ENCODE measurements at regions not wholly inside any gene's neighbourhood (a gene's known extent, or its start where the extent isn't known, plus 50 kb on each side); places are given as distances from the start of the nearest gene placed in this dataset.

GRCh38 chr7:109735881-109736280, 1166.2 kb downstream of the DNAJB9 start:
- no peak for DNase-seq (ENCODE audit: low read depth, low spot score)

GRCh38 chr7:109745677-109746410, 1176.2 kb downstream of the DNAJB9 start:
- no peak for DNase-seq (ENCODE audit: low read depth, low spot score)

- DNase-seq (ENCODE audit: low read depth, low spot score): no peak
These were observed 1181.6 kb downstream of the DNAJB9 start for GRCh38 chr7:109751241-109751640.

- no peak for DNase-seq (ENCODE audit: low read depth, low spot score)
These were observed 1182.4 kb downstream of the DNAJB9 start for GRCh38 chr7:109752068-109752467.

GRCh38 chr7:109757713-109758112, 1188.0 kb downstream of the DNAJB9 start:
- no peak for DNase-seq (ENCODE audit: low read depth, low spot score)

- DNase-seq (ENCODE audit: low read depth, low spot score): no peak
These were observed 1193.9 kb downstream of the DNAJB9 start for GRCh38 chr7:109763611-109764010.

GRCh38 chr7:109772161-109772560, 1202.5 kb downstream of the DNAJB9 start:
- DNase-seq (ENCODE audit: low read depth, low spot score): no peak

GRCh38 chr7:109782806-109783205, 1213.1 kb downstream of the DNAJB9 start:
- DNase-seq (ENCODE audit: low read depth, low spot score): no peak

GRCh38 chr7:109806548-109806947, 1236.9 kb downstream of the DNAJB9 start:
- no peak for DNase-seq (ENCODE audit: low read depth, low spot score)

- no peak for DNase-seq (ENCODE audit: low read depth, low spot score)
These were observed 1251.5 kb downstream of the DNAJB9 start for GRCh38 chr7:109821156-109821555.

- DNase-seq (ENCODE audit: low read depth, low spot score): no peak
These were observed 1256.1 kb upstream of the LRRN3 start for GRCh38 chr7:109834851-109835250.

- no peak for DNase-seq (ENCODE audit: low read depth, low spot score)
These were observed 1255.3 kb upstream of the LRRN3 start for GRCh38 chr7:109835577-109835976.

- DNase-seq (ENCODE audit: low read depth, low spot score): no peak
These were observed 1254.9 kb upstream of the LRRN3 start for GRCh38 chr7:109836016-109836415.

- DNase-seq (ENCODE audit: low read depth, low spot score): no peak
These were observed 1248.5 kb upstream of the LRRN3 start for GRCh38 chr7:109842386-109842785.

GRCh38 chr7:109844362-109844761, 1246.6 kb upstream of the LRRN3 start:
- no peak for DNase-seq (ENCODE audit: low read depth, low spot score)

GRCh38 chr7:109864230-109864629, 1226.7 kb upstream of the LRRN3 start:
- no peak for DNase-seq (ENCODE audit: low read depth, low spot score)

GRCh38 chr7:109868215-109868860, 1222.6 kb upstream of the LRRN3 start:
- DNase-seq (ENCODE audit: low read depth, low spot score): no peak

GRCh38 chr7:109873296-109873695, 1217.6 kb upstream of the LRRN3 start:
- DNase-seq (ENCODE audit: low read depth, low spot score): no peak

- no peak for DNase-seq (ENCODE audit: low read depth, low spot score)
These were observed 1211.6 kb upstream of the LRRN3 start for GRCh38 chr7:109879287-109879828.

- no peak for DNase-seq (ENCODE audit: low read depth, low spot score)
These were observed 1200.3 kb upstream of the LRRN3 start for GRCh38 chr7:109890622-109891021.

GRCh38 chr7:109893231-109893630, 1197.7 kb upstream of the LRRN3 start:
- DNase-seq (ENCODE audit: low read depth, low spot score): no peak

GRCh38 chr7:109895536-109895935, 1195.4 kb upstream of the LRRN3 start:
- no peak for DNase-seq (ENCODE audit: low read depth, low spot score)

- no peak for DNase-seq (ENCODE audit: low read depth, low spot score)
These were observed 1189.0 kb upstream of the LRRN3 start for GRCh38 chr7:109901926-109902325.

All from smooth muscle cell of the brain vasculature (primary cell).